ENCODE measurements at regions not wholly inside any gene's neighbourhood (a gene's known extent, or its start where the extent isn't known, plus 50 kb on each side); places are given as distances from the start of the nearest gene placed in this dataset.

DNA sequence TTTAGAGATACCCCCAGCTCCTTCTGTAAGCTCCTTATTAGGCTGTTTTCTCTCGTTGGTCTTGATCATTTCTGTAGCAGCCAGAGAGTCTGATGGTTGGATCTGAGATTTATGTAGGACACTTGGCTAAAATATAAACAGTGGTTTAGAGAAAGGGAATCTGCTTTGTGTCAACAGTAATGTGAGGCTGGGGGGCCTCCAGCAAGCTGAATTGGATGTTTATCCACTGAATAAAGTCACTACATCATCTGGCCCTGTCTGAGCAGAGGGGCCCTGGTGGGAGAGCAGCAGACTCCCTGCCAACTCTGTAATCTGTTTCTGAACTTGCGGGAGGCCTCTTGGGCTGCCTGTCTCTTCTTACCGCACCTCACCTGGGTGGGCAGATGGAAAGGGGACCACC is 328.5 kb upstream of the PLET1 start:
- TF ChIP-seq, protein P1, sequence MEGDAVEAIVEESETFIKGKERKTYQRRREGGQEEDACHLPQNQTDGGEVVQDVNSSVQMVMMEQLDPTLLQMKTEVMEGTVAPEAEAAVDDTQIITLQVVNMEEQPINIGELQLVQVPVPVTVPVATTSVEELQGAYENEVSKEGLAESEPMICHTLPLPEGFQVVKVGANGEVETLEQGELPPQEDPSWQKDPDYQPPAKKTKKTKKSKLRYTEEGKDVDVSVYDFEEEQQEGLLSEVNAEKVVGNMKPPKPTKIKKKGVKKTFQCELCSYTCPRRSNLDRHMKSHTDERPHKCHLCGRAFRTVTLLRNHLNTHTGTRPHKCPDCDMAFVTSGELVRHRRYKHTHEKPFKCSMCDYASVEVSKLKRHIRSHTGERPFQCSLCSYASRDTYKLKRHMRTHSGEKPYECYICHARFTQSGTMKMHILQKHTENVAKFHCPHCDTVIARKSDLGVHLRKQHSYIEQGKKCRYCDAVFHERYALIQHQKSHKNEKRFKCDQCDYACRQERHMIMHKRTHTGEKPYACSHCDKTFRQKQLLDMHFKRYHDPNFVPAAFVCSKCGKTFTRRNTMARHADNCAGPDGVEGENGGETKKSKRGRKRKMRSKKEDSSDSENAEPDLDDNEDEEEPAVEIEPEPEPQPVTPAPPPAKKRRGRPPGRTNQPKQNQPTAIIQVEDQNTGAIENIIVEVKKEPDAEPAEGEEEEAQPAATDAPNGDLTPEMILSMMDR (IDR thresholded peaks at IDR 0.05) = no peak
- no peak for TF ChIP-seq POLR2A (IDR thresholded peaks at IDR 0.05)
- no peak for TF ChIP-seq POLR2AphosphoS5 (IDR thresholded peaks at IDR 0.05; ENCODE audit: insufficient read depth in 1 of 2, low read depth in 1 of 2)

Data from vagina (tissue), 2 donors.